ENCODE measurements at regions not wholly inside any gene's neighbourhood (a gene's known extent, or its start where the extent isn't known, plus 50 kb on each side); places are given as distances from the start of the nearest gene placed in this dataset.

DNA sequence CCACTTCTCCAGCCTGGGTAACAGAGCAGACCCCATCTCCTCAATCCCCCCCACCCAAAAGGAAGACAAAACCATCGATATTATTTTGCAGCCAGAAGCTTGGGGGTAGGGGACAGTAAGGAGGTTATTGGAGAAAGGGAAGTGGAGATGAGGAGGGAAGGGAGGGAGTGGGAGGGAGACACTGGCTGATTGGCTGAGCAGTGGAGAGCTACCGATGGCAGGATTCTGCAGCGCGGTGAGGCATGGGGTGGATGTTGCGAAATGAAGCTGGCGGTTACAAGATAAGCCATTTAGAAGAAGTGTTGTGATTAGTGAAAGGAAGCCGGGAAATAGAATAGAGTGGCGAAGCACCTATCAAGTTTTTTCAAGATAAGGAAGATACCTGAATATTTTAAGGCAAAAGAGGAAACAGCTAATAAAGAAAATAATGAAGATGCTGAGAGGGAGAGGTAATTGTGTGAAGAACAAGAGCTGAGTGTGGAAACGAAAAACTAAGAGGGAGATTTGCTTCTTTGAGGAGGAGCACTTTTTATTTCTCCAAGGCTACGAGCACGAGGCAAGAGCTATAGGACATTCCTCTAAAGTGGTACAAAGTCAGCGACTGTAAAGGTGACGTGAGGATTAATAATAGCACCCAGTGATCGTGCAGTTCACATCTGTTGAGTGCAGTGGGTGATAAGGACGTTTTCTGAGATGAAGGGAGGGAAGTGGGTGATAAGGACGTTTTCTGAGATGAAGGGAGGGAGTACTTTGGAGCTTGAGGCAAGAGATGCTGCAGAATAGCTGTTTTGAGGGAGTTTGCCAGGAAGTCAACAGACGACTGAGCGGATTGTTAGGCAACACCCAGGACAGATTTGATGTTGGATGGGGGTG is 103.2 kb upstream of the KIF26B start:
- TF ChIP-seq, protein P1, sequence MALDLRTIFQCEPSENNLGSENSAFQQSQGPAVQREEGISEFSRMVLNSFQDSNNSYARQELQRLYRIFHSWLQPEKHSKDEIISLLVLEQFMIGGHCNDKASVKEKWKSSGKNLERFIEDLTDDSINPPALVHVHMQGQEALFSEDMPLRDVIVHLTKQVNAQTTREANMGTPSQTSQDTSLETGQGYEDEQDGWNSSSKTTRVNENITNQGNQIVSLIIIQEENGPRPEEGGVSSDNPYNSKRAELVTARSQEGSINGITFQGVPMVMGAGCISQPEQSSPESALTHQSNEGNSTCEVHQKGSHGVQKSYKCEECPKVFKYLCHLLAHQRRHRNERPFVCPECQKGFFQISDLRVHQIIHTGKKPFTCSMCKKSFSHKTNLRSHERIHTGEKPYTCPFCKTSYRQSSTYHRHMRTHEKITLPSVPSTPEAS (tag by site-specific recombination; IDR thresholded peaks at IDR 0.05) = no peak
- TF ChIP-seq, protein P2, sequence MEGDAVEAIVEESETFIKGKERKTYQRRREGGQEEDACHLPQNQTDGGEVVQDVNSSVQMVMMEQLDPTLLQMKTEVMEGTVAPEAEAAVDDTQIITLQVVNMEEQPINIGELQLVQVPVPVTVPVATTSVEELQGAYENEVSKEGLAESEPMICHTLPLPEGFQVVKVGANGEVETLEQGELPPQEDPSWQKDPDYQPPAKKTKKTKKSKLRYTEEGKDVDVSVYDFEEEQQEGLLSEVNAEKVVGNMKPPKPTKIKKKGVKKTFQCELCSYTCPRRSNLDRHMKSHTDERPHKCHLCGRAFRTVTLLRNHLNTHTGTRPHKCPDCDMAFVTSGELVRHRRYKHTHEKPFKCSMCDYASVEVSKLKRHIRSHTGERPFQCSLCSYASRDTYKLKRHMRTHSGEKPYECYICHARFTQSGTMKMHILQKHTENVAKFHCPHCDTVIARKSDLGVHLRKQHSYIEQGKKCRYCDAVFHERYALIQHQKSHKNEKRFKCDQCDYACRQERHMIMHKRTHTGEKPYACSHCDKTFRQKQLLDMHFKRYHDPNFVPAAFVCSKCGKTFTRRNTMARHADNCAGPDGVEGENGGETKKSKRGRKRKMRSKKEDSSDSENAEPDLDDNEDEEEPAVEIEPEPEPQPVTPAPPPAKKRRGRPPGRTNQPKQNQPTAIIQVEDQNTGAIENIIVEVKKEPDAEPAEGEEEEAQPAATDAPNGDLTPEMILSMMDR (tag by site-specific recombination; IDR thresholded peaks at IDR 0.05) = no peak
- no peak for TF ChIP-seq ZNF510 (tag by site-specific recombination; IDR thresholded peaks at IDR 0.05; ENCODE audit: insufficient replicate concordance)
- no peak for TF ChIP-seq ZEB2 (tag by site-specific recombination; IDR thresholded peaks at IDR 0.05)
- no peak for TF ChIP-seq ZNF239 (tag by site-specific recombination; IDR thresholded peaks at IDR 0.05)

All from HEK293 (cell line).